ENCODE measurements at regions not wholly inside any gene's neighbourhood (a gene's known extent, or its start where the extent isn't known, plus 50 kb on each side); places are given as distances from the start of the nearest gene placed in this dataset.

DNA sequence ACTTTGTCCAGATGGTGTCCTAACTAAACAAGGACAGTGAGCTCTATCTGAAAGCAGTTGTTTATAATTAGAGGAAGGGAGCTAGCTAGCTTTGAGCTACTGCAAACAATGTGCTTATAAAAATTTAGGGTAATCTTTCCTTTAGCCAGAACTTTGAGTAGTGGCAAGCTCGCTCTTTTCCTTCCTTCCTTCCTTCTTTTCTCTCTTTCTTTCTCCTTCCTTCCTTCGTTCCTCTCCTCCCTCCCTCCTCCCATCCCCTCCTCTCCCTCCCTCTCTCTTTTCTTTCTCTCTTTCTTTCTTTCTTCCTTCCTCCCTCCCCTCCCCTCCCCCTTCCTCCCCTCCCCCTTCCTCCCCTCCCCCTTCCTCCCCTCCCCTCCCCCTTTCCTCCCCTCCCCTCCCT, 520.1 kb downstream of the INHBA start (continued):
- TF ChIP-seq, protein P1, sequence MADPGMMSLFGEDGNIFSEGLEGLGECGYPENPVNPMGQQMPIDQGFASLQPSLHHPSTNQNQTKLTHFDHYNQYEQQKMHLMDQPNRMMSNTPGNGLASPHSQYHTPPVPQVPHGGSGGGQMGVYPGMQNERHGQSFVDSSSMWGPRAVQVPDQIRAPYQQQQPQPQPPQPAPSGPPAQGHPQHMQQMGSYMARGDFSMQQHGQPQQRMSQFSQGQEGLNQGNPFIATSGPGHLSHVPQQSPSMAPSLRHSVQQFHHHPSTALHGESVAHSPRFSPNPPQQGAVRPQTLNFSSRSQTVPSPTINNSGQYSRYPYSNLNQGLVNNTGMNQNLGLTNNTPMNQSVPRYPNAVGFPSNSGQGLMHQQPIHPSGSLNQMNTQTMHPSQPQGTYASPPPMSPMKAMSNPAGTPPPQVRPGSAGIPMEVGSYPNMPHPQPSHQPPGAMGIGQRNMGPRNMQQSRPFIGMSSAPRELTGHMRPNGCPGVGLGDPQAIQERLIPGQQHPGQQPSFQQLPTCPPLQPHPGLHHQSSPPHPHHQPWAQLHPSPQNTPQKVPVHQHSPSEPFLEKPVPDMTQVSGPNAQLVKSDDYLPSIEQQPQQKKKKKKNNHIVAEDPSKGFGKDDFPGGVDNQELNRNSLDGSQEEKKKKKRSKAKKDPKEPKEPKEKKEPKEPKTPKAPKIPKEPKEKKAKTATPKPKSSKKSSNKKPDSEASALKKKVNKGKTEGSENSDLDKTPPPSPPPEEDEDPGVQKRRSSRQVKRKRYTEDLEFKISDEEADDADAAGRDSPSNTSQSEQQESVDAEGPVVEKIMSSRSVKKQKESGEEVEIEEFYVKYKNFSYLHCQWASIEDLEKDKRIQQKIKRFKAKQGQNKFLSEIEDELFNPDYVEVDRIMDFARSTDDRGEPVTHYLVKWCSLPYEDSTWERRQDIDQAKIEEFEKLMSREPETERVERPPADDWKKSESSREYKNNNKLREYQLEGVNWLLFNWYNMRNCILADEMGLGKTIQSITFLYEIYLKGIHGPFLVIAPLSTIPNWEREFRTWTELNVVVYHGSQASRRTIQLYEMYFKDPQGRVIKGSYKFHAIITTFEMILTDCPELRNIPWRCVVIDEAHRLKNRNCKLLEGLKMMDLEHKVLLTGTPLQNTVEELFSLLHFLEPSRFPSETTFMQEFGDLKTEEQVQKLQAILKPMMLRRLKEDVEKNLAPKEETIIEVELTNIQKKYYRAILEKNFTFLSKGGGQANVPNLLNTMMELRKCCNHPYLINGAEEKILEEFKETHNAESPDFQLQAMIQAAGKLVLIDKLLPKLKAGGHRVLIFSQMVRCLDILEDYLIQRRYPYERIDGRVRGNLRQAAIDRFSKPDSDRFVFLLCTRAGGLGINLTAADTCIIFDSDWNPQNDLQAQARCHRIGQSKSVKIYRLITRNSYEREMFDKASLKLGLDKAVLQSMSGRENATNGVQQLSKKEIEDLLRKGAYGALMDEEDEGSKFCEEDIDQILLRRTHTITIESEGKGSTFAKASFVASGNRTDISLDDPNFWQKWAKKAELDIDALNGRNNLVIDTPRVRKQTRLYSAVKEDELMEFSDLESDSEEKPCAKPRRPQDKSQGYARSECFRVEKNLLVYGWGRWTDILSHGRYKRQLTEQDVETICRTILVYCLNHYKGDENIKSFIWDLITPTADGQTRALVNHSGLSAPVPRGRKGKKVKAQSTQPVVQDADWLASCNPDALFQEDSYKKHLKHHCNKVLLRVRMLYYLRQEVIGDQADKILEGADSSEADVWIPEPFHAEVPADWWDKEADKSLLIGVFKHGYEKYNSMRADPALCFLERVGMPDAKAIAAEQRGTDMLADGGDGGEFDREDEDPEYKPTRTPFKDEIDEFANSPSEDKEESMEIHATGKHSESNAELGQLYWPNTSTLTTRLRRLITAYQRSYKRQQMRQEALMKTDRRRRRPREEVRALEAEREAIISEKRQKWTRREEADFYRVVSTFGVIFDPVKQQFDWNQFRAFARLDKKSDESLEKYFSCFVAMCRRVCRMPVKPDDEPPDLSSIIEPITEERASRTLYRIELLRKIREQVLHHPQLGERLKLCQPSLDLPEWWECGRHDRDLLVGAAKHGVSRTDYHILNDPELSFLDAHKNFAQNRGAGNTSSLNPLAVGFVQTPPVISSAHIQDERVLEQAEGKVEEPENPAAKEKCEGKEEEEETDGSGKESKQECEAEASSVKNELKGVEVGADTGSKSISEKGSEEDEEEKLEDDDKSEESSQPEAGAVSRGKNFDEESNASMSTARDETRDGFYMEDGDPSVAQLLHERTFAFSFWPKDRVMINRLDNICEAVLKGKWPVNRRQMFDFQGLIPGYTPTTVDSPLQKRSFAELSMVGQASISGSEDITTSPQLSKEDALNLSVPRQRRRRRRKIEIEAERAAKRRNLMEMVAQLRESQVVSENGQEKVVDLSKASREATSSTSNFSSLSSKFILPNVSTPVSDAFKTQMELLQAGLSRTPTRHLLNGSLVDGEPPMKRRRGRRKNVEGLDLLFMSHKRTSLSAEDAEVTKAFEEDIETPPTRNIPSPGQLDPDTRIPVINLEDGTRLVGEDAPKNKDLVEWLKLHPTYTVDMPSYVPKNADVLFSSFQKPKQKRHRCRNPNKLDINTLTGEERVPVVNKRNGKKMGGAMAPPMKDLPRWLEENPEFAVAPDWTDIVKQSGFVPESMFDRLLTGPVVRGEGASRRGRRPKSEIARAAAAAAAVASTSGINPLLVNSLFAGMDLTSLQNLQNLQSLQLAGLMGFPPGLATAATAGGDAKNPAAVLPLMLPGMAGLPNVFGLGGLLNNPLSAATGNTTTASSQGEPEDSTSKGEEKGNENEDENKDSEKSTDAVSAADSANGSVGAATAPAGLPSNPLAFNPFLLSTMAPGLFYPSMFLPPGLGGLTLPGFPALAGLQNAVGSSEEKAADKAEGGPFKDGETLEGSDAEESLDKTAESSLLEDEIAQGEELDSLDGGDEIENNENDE (IDR thresholded peaks at IDR 0.05; ENCODE audit: insufficient replicate concordance, low read length): no peak
- no peak for TF ChIP-seq SP1 (IDR thresholded peaks at IDR 0.05; ENCODE audit: low read depth, low read length)
- TF ChIP-seq CHD1 (IDR thresholded peaks at IDR 0.05; ENCODE audit: low read depth, low read length): no peak
- TF ChIP-seq YY1 (IDR thresholded peaks at IDR 0.05; ENCODE audit: low read depth, low read length): no peak
- TF ChIP-seq JUN (IDR thresholded peaks at IDR 0.05; ENCODE audit: low read depth, low read length): no peak
- TF ChIP-seq RBBP5 (IDR thresholded peaks at IDR 0.05; ENCODE audit: borderline replicate concordance, low read depth, low read length): no peak
- TF ChIP-seq, protein P2, sequence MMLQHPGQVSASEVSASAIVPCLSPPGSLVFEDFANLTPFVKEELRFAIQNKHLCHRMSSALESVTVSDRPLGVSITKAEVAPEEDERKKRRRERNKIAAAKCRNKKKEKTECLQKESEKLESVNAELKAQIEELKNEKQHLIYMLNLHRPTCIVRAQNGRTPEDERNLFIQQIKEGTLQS (IDR thresholded peaks at IDR 0.05; ENCODE audit: insufficient read depth, low read depth, low read length): no peak
